ENCODE measurements at regions not wholly inside any gene's neighbourhood (a gene's known extent, or its start where the extent isn't known, plus 50 kb on each side); places are given as distances from the start of the nearest gene placed in this dataset.

DNA sequence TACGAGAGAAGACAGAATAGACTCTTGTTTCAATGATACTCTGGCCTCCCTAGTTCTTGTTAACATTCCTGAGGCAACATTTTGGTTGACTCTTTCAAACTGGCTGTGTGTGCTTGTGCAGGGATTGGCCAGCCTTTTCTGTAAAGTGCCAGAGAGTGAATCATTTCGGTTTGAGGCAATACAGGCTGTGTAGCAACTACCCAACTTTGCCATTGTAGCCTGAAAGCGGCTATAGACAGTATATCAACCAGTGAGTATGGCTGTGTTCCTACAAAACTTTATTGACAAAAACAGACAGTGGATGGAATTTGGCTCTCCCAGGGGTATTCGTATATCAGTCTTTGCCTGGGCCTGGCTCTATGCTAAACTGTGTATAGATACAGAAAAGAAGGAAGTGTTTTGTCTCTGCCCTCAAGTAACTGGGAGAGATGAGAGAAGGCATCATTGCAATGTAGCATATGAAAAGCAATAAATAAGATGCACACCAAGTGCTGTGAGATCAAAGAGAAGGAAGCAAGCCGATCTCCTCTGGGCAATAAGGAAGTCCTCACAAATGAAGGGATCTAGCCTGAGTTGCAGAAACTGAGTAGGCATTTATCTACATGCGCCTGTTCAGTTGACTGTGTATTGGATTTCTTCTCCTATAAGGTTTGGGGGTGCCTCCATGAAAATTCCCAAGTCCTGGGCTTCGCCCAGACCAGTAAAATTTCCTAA is 568.0 kb upstream of the KLF4 start (continued):
- no peak for TF ChIP-seq ZNF557 (CRISPR knock-in tag; IDR thresholded peaks at IDR 0.05)

- H3K79me2 ChIP-seq (ENCODE audit: insufficient read depth, low read length), result no peaks in the 10 kb centered on the region
- no peaks in the 10 kb centered on the region for H3K36me3 ChIP-seq (replicated peaks in 1 of 2; ENCODE audit: control insufficient read depth in 1 of 2, insufficient read depth in 2 of 2, low read length in 2 of 2)
- H2AFZ ChIP-seq (ENCODE audit: low read length), result no peak overlapping the region
- no peak overlapping the region for H3K4me2 ChIP-seq (ENCODE audit: low read depth, low read length)
- in situ Hi-C loops (cut with HindIII; ENCODE audit: extremely low pct_ligation_motif_present, low pct_unique_long_range_greater_than_20kb), result no loop called here
- BruUV-seq (replicated peaks), result no TSS peak
- H3K4me1 ChIP-seq (ENCODE audit: insufficient read depth, low read length), result no peaks in the 10 kb centered on the region
- DNase-seq (ENCODE audit: low spot score) (no peak), FAIRE-seq (no peak), ATAC-seq (no peak)
- no peak overlapping the region for H3K4me3 ChIP-seq (replicated peaks in 1 of 3; ENCODE audit: insufficient read depth in 1 of 3, low read depth in 2 of 3, low read length in 3 of 3)
- no peak overlapping the region for H3K27ac ChIP-seq (ENCODE audit: extremely low read length, insufficient read depth, low read length)
- 2% methylated on average over 1 of the region's 1 CpG for WGBS (ENCODE audit: low lambda C conversion rate)
- H3K9ac ChIP-seq (ENCODE audit: insufficient read depth, low read depth, low read length), result no peak overlapping the region
- intact Hi-C loops (cut with micrococcal nuclease; ENCODE audit: unreplicated experiment), result no loop called here
- H4K20me1 ChIP-seq (ENCODE audit: insufficient read depth, low read length), result no peaks in the 10 kb centered on the region
- no peaks in the 10 kb centered on the region for H3K9me3 ChIP-seq (ENCODE audit: low read length)
- ChIA-PET POLR2A (no interaction called here), CTCF (ENCODE audit: low intra/inter-chr PET ratio, low total read pairs) (no interaction called here)
- H3K27me3 ChIP-seq (ENCODE audit: control insufficient read depth in 1 of 2, insufficient read depth in 2 of 2, low read length in 2 of 2), result no peaks in the 10 kb centered on the region
- TF ChIP-seq TMF1 (CRISPR knock-in tag; IDR thresholded peaks at IDR 0.05; ENCODE audit: low read depth), result no peak
- TF ChIP-seq, protein P1, sequence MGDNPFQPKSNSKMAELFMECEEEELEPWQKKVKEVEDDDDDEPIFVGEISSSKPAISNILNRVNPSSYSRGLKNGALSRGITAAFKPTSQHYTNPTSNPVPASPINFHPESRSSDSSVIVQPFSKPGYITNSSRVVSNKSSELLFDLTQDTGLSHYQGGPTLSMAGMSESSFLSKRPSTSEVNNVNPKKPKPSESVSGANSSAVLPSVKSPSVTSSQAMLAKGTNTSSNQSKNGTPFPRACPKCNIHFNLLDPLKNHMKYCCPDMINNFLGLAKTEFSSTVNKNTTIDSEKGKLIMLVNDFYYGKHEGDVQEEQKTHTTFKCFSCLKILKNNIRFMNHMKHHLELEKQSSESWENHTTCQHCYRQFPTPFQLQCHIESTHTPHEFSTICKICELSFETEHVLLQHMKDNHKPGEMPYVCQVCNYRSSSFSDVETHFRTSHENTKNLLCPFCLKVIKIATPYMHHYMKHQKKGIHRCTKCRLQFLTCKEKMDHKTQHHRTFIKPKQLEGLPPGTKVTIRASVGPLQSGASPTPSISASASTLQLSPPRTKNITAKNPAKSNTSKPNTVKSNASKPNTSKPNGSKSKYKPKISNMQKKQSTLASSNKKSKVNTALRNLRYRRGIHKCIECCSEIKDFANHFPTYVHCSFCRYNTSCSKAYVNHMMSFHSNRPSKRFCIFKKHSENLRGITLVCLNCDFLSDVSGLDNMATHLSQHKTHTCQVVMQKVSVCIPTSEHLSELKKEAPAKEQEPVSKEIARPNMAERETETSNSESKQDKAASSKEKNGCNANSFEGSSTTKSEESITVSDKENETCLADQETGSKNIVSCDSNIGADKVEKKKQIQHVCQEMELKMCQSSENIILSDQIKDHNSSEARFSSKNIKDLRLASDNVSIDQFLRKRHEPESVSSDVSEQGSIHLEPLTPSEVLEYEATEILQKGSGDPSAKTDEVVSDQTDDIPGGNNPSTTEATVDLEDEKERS (CRISPR knock-in tag; IDR thresholded peaks at IDR 0.05), result no peak
- TF ChIP-seq, protein P2, sequence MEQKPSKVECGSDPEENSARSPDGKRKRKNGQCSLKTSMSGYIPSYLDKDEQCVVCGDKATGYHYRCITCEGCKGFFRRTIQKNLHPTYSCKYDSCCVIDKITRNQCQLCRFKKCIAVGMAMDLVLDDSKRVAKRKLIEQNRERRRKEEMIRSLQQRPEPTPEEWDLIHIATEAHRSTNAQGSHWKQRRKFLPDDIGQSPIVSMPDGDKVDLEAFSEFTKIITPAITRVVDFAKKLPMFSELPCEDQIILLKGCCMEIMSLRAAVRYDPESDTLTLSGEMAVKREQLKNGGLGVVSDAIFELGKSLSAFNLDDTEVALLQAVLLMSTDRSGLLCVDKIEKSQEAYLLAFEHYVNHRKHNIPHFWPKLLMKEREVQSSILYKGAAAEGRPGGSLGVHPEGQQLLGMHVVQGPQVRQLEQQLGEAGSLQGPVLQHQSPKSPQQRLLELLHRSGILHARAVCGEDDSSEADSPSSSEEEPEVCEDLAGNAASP (CRISPR knock-in tag; IDR thresholded peaks at IDR 0.05; ENCODE audit: borderline replicate concordance), result no peak
- TF ChIP-seq ATRX (CRISPR knock-in tag; IDR thresholded peaks at IDR 0.05; ENCODE audit: borderline replicate concordance), result no peak
- no peak for TF ChIP-seq SRSF4 (IDR thresholded peaks at IDR 0.05; ENCODE audit: low read depth, low read length, poor library complexity, severe bottlenecking)
- no peak for TF ChIP-seq ATF7 (IDR thresholded peaks at IDR 0.05)
- TF ChIP-seq ATF7 (CRISPR knock-in tag; IDR thresholded peaks at IDR 0.05), result no peak
- TF ChIP-seq ZNF660 (CRISPR knock-in tag; IDR thresholded peaks at IDR 0.05; ENCODE audit: borderline replicate concordance, low read depth), result no peak
- TF ChIP-seq PHF5A (CRISPR knock-in tag; IDR thresholded peaks at IDR 0.05; ENCODE audit: low read depth, unreplicated experiment), result no peak
- TF ChIP-seq GLI4 (CRISPR knock-in tag; IDR thresholded peaks at IDR 0.05; ENCODE audit: borderline replicate concordance), result no peak
- TF ChIP-seq BATF2 (CRISPR knock-in tag; IDR thresholded peaks at IDR 0.05), result no peak
- no peak for TF ChIP-seq NFATC3 (CRISPR knock-in tag; IDR thresholded peaks at IDR 0.05)
- TF ChIP-seq CHD4 (IDR thresholded peaks at IDR 0.05; ENCODE audit: borderline replicate concordance, low read length), result no peak
- no peak for TF ChIP-seq ZBTB43 (CRISPR knock-in tag; conservative IDR thresholded peaks at IDR 0.05)
Observed at GRCh38 chr9:108056805-108057386, 567.3 kb upstream of the KLF4 start.

Data from HepG2 (cell line).